A549 (cell line): ENCODE measurements at regions not wholly inside any gene's neighbourhood (a gene's known extent, or its start where the extent isn't known, plus 50 kb on each side); places are given as distances from the start of the nearest gene placed in this dataset.

Experiments used
- CTCF ChIP-seq: fragments of >200 bp; sonication (Bioruptor Twin); formaldehyde crosslinking; IDR thresholded peaks from 3 replicates; pipeline ENCODE4 v1.5.1; 2016
- ELK1 ChIP-seq: fragments of 150-350 bp; IDR thresholded peaks from 2 replicates; pipeline ENCODE4 v1.6.1; 2014; ENCODE audit warnings: low read depth, mild to moderate bottlenecking, low read length
- EP300 ChIP-seq, 2 experiments: fragments of >200 bp; sonication (Bioruptor Twin); formaldehyde crosslinking; IDR thresholded peaks; 2 replicates in 1 of 2; 3 replicates in 1 of 2; pipeline ENCODE4 v1.6.1; 2016 to 2017
- HES2 ChIP-seq: fragments of >200 bp; sonication (Bioruptor Twin); formaldehyde crosslinking; IDR thresholded peaks from 2 replicates; pipeline ENCODE4 v1.6.1; 2016
- PHF8 ChIP-seq: fragments of 200-600 bp; sonication (generic); IDR thresholded peaks from 2 replicates; pipeline ENCODE4 v1.6.1; 2016; ENCODE audit warnings: low read depth, mild to moderate bottlenecking, antibody characterized with exemption, moderate library complexity, borderline replicate concordance
- POLR2A ChIP-seq: IDR thresholded peaks from 2 replicates; pipeline ENCODE4 v1.6.1; 2012; ENCODE audit warnings: mild to moderate bottlenecking, low read length
- REST ChIP-seq: fragments of 200-600 bp; sonication (generic); IDR thresholded peaks from 2 replicates; pipeline ENCODE4 v1.6.1; 2016; ENCODE audit warnings: antibody characterized with exemption, mild to moderate bottlenecking, moderate library complexity
- RFX5 ChIP-seq: fragments of 450-650 bp; IDR thresholded peaks from 2 replicates; pipeline ENCODE4 v1.7.1; 2014; ENCODE audit warnings: antibody characterized with exemption, mild to moderate bottlenecking, moderate library complexity
- SREBF2 ChIP-seq: fragments of 450-650 bp; IDR thresholded peaks from 2 replicates; pipeline ENCODE4 v1.6.1; 2014; ENCODE audit warnings: mild to moderate bottlenecking, moderate library complexity
- USF2 ChIP-seq: fragments of 450-650 bp; IDR thresholded peaks from 2 replicates; pipeline ENCODE4 v1.6.1; 2014; ENCODE audit warnings: antibody characterized with exemption
- ZFP36 ChIP-seq: fragments of 450-650 bp; IDR thresholded peaks from 2 replicates; pipeline ENCODE4 v1.6.1; 2014; ENCODE audit warnings: borderline replicate concordance; ENCODE audit not compliant: partially characterized antibody

GRCh38 chr17:19470530-19471261, 59.7 kb downstream of the RNF112 start:
- TF ChIP-seq POLR2A (no peak), CTCF (no peak), RFX5 (no peak), REST (no peak), HES2 (no peak), ELK1 (no peak), USF2 (no peak), PHF8 (no peak), ZFP36 (no peak), EP300 (IDR thresholded peaks at IDR 0.05) (no peak), SREBF2 (no peak)
